RWPE2 (cell line): ENCODE measurements at regions not wholly inside any gene's neighbourhood (a gene's known extent, or its start where the extent isn't known, plus 50 kb on each side); places are given as distances from the start of the nearest gene placed in this dataset.

Experiments
- ATAC-seq: fragments of 200-7000 bp; cut with Tn5 transposase; 3 replicates; pipeline ENCODE4 v1.9.1; 2021; ENCODE audit warnings: low read depth
- DNase-seq: peaks from one replicate; pipeline ENCODE4 v3.0.0-alpha.2; 2020; ENCODE audit warnings: low spot score
- H3K27ac ChIP-seq: fragments of 450-650 bp; 2 replicates; pipeline ENCODE4 v1.5.1; 2017; ENCODE audit warnings: mild to moderate bottlenecking; ENCODE audit not compliant: poor library complexity, severe bottlenecking
- H3K27me3 ChIP-seq: fragments of 250-450 bp; sonication (Bioruptor Pico); 2 replicates; pipeline ENCODE4 v1.5.1; 2021; ENCODE audit warnings: mild to moderate bottlenecking, moderate library complexity; ENCODE audit not compliant: insufficient read depth, poor library complexity, severe bottlenecking
- H3K36me3 ChIP-seq: fragments of 250-450 bp; sonication (Bioruptor Pico); 2 replicates; pipeline ENCODE4 v1.5.1; 2020; ENCODE audit warnings: low read depth, mild to moderate bottlenecking, moderate library complexity
- H3K4me1 ChIP-seq: fragments of 250-450 bp; sonication (Bioruptor Pico); 2 replicates; pipeline ENCODE4 v1.5.1; 2021; ENCODE audit warnings: mild to moderate bottlenecking, moderate library complexity; ENCODE audit not compliant: insufficient read depth, poor library complexity, severe bottlenecking
- H3K4me3 ChIP-seq: fragments of 250-450 bp; sonication (Bioruptor Pico); 2 replicates; pipeline ENCODE4 v1.5.1; 2021; ENCODE audit warnings: mild to moderate bottlenecking, moderate library complexity; ENCODE audit not compliant: severe bottlenecking
- H3K9me3 ChIP-seq: fragments of 250-450 bp; sonication (Bioruptor Pico); 2 replicates; pipeline ENCODE4 v1.5.1; 2021; ENCODE audit warnings: mild to moderate bottlenecking, moderate library complexity; ENCODE audit not compliant: severe bottlenecking
- TF ChIP-seq, protein P1 (sequence below): fragments of 450-650 bp; IDR thresholded peaks from one replicate; pipeline ENCODE4 v1.5.1; 2017; ENCODE audit warnings: mild to moderate bottlenecking, moderate library complexity; ENCODE audit not compliant: poor library complexity, severe bottlenecking

DNA sequence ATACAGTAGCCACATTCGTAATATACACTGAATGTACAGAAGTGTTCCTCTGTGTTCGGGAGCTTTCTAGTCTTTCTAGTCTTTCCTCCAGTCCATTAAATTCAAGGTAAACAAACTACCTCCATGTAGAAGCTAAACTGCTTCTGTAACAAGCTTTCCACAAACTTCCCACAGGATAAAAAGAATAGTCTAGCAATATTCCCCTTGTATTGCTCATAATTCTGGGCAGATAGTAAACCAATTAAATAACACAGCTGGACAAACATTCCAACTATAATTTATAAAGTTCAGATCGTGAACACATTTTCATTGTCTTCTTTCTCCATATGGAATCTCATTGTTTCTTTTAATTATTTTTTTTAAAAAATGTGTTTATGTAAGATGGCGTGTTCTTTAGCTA, 307.2 kb downstream of the AEBP2 start:
- no peaks in the 10 kb centered on the region for H3K9me3 ChIP-seq
- no peaks in the 10 kb centered on the region for H3K36me3 ChIP-seq
- no peak overlapping the region for H3K4me3 ChIP-seq
- TF ChIP-seq, protein P1, sequence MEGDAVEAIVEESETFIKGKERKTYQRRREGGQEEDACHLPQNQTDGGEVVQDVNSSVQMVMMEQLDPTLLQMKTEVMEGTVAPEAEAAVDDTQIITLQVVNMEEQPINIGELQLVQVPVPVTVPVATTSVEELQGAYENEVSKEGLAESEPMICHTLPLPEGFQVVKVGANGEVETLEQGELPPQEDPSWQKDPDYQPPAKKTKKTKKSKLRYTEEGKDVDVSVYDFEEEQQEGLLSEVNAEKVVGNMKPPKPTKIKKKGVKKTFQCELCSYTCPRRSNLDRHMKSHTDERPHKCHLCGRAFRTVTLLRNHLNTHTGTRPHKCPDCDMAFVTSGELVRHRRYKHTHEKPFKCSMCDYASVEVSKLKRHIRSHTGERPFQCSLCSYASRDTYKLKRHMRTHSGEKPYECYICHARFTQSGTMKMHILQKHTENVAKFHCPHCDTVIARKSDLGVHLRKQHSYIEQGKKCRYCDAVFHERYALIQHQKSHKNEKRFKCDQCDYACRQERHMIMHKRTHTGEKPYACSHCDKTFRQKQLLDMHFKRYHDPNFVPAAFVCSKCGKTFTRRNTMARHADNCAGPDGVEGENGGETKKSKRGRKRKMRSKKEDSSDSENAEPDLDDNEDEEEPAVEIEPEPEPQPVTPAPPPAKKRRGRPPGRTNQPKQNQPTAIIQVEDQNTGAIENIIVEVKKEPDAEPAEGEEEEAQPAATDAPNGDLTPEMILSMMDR = no peak
- no peak for ATAC-seq
- no peaks in the 10 kb centered on the region for H3K27me3 ChIP-seq
- DNase-seq = no peak
- H3K27ac ChIP-seq = no peak overlapping the region
- no peaks in the 10 kb centered on the region for H3K4me1 ChIP-seq

DNA sequence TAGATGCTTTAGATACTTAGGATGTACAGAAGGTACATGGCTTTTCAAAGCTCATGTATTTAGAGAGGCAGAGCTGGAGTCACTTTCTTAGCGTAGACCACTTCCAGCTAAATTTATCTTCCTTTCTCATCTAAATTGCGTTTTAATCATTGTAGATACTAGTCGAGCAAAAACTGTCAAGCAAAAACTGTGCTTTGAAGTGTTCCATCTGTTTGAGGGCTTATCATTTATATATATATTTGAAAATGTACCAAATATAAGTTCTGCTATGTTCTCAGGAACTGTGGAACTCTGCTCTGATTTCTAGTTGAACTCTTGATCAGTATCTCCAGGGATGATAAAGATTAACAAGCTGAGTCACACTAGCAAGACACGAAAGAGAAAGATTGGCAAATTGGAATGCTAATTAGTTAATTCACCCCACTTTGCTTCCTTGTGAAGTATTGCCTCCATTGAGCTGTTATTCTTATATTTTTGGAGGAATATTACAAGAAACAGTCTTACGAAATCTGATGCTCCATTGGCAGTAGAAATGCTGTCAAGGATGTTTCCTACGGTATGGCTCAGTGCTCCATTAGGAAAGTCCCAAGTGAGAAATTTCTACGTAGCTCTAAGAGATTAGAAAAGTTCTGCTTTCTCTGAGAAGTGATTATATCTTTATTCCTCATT, 310.7 kb downstream of the AEBP2 start:
- ATAC-seq (no peak), DNase-seq (no peak)
- H3K36me3 ChIP-seq = no peaks in the 10 kb centered on the region
- no peaks in the 10 kb centered on the region for H3K27me3 ChIP-seq
- H3K9me3 ChIP-seq = no peaks in the 10 kb centered on the region
- no peak overlapping the region for H3K4me3 ChIP-seq
- no peak overlapping the region for H3K27ac ChIP-seq
- H3K4me1 ChIP-seq = no peaks in the 10 kb centered on the region
- TF ChIP-seq, protein P1 = no peak

DNA sequence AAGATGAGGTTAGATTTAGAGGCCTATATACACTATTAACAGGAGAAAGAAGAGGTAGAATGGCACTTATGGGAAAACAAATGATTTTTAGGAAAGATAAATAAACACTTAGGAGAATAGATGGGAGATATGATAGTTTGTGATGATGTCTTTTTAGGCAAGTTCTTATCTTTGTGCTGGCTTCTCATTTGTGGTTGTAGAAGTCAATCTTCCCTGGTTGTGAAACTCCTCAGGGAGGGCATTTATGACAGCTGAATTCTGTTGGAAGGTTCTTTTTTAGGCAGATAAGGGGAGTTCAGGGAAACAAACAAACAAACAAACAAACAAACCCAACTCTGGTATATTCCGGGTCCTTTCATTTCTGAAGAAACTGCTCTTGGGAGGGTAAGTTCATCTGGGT, 311.8 kb downstream of the AEBP2 start:
- Histone ChIP-seq H3K27me3 (no peaks in the 10 kb centered on the region), H3K4me1 (no peaks in the 10 kb centered on the region), H3K4me3 (no peak overlapping the region), H3K36me3 (no peaks in the 10 kb centered on the region), H3K9me3 (no peaks in the 10 kb centered on the region), H3K27ac (no peak overlapping the region)
- ATAC-seq = no peak
- no peak for DNase-seq
- TF ChIP-seq, protein P1 = no peak

DNA sequence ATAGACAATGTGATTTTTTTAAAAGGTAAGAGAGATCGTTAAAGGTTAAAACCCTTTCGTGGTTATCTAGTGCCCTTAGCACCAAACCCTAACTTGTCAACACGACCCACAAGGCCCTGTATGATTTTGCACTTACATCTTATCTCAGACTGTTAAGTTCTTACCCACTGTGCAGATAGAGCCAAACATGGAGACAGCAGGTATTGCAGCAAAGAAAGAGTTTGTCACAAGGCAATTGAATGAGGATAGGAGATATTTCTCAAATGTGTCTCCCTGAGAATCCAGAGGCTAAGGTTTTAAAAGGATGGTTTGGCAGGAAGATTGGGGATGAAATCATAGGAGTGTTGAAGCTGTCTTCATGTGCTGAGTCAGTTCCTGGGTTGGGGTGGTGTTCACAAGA, 313.4 kb downstream of the AEBP2 start:
- Histone ChIP-seq H3K9me3 (no peaks in the 10 kb centered on the region), H3K4me3 (no peak overlapping the region), H3K27ac (no peak overlapping the region), H3K4me1 (no peaks in the 10 kb centered on the region), H3K36me3 (no peaks in the 10 kb centered on the region), H3K27me3 (no peaks in the 10 kb centered on the region)
- DNase-seq = no peak
- no peak for ATAC-seq
- TF ChIP-seq, protein P1 = no peak

DNA sequence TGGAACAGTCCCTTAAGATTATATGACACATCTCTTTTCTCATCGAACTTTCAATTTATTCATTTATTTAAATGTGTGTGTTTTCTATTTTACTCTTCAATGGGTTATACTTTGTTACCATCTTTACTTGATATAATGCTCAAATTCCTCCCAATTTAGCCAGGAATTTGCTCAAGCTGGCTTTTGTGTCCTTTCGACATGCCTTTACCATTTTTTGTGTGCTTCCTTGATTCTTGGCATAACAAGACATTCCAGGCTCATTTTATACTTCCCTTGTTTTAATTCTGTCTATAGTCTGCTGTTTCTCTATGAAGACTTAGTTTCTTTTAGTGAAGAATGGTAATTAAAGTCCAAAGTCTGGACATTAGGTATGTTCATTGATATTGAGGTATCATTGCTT, 315.8 kb downstream of the AEBP2 start:
- Histone ChIP-seq H3K4me3 (no peak overlapping the region), H3K9me3 (no peaks in the 10 kb centered on the region), H3K27me3 (no peaks in the 10 kb centered on the region), H3K27ac (no peak overlapping the region), H3K4me1 (no peaks in the 10 kb centered on the region), H3K36me3 (no peaks in the 10 kb centered on the region)
- TF ChIP-seq, protein P1 = no peak
- no peak for ATAC-seq
- DNase-seq = no peak
